ENCODE measurements at regions not wholly inside any gene's neighbourhood (a gene's known extent, or its start where the extent isn't known, plus 50 kb on each side); places are given as distances from the start of the nearest gene placed in this dataset.

DNA sequence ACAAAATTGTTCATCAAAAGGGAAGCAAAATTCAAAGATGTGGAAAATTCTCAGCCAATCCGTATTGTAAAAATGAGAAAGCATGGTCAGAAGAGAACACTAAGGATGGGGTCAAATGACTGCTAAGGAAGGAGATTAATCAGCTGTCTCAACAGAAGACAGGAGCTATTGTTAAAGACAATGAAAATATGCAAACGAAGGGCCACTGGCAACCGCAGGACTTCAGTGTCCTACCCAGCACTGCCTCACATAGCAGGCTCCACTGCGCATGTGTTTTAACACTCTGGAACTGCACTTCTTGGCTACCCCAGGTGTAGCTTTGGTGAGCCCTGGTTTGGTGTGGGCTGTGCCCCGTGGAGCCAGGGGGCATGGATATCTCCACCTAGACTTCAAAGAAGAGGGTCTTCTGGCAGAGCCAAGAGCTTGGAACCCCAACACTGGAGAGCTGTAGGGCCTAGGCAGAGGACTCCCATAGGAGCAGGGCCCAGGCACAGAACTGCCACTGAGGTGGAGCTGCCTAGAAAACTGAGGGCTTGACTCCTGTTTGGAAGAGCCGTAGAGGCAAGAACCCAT, 176.2 kb upstream of the GDF10 start:
- TF ChIP-seq POLR2AphosphoS5 (IDR thresholded peaks at IDR 0.05) (no peak), POLR2A (IDR thresholded peaks at IDR 0.05) (no peak), EP300 (IDR thresholded peaks at IDR 0.05) (no peak)
- TF ChIP-seq, protein P1, sequence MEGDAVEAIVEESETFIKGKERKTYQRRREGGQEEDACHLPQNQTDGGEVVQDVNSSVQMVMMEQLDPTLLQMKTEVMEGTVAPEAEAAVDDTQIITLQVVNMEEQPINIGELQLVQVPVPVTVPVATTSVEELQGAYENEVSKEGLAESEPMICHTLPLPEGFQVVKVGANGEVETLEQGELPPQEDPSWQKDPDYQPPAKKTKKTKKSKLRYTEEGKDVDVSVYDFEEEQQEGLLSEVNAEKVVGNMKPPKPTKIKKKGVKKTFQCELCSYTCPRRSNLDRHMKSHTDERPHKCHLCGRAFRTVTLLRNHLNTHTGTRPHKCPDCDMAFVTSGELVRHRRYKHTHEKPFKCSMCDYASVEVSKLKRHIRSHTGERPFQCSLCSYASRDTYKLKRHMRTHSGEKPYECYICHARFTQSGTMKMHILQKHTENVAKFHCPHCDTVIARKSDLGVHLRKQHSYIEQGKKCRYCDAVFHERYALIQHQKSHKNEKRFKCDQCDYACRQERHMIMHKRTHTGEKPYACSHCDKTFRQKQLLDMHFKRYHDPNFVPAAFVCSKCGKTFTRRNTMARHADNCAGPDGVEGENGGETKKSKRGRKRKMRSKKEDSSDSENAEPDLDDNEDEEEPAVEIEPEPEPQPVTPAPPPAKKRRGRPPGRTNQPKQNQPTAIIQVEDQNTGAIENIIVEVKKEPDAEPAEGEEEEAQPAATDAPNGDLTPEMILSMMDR (IDR thresholded peaks at IDR 0.05) = no peak

Measured in sigmoid colon (tissue), 4 donors.